Brain microvascular endothelial cell (primary cell): ENCODE measurements at regions not wholly inside any gene's neighbourhood (a gene's known extent, or its start where the extent isn't known, plus 50 kb on each side); places are given as distances from the start of the nearest gene placed in this dataset.

Experiments used
- DNase-seq: peaks from one replicate; pipeline ENCODE4 v3.0.0-alpha.2; 2020
- H3K27ac ChIP-seq: fragments of 250-450 bp; sonication (Bioruptor Pico); 2 replicates; pipeline ENCODE4 v1.5.1; 2020; ENCODE audit warnings: mild to moderate bottlenecking, moderate library complexity
- H3K27me3 ChIP-seq: fragments of 250-450 bp; sonication (Bioruptor Pico); replicated peaks from 2 replicates; pipeline ENCODE4 v1.5.1; 2020; ENCODE audit warnings: mild to moderate bottlenecking
- H3K36me3 ChIP-seq: fragments of 250-450 bp; sonication (Bioruptor Pico); replicated peaks from 2 replicates; pipeline ENCODE4 v1.5.1; 2020; ENCODE audit warnings: mild to moderate bottlenecking
- H3K4me3 ChIP-seq: 2 replicates; pipeline ENCODE4 v1.5.1; 2011; ENCODE audit warnings: low read depth, mild to moderate bottlenecking, control low read depth, low read length, moderate library complexity
- CTCF ChIP-seq: IDR thresholded peaks from 2 replicates; pipeline ENCODE4 v1.5.1; 2011; ENCODE audit warnings: low read depth, mild to moderate bottlenecking, moderate library complexity, low read length, control low read depth, inconsistent platforms; ENCODE audit errors: missing control alignments
- in situ Hi-C: cut with HindIII; loops from 2 replicates; pipeline ENCODE4 v1.10.0; 2017; ENCODE audit warnings: low sequenced_read_pairs, low pct_ligation_motif_present

- no peaks in the 10 kb centered on the region for H3K36me3 ChIP-seq
- TF ChIP-seq CTCF: no peak
- in situ Hi-C loops: no loop called here
- no peak overlapping the region for H3K4me3 ChIP-seq
- H3K27me3 ChIP-seq: no peaks in the 10 kb centered on the region
- no peak overlapping the region for H3K27ac ChIP-seq
- no peak for DNase-seq
Measured at GRCh38 chr6:84456803-84457202, 229.4 kb upstream of the CEP162 start.

- no peak for TF ChIP-seq CTCF
- Histone ChIP-seq H3K36me3 (no peaks in the 10 kb centered on the region), H3K27me3 (no peaks in the 10 kb centered on the region), H3K4me3 (no peak overlapping the region), H3K27ac (no peak overlapping the region)
- DNase-seq: no peak
- in situ Hi-C loops: no loop called here
Measured at GRCh38 chr6:84455511-84456029, 228.1 kb upstream of the CEP162 start.

- in situ Hi-C loops: no loop called here
- no peak for TF ChIP-seq CTCF
- no peak overlapping the region for H3K27ac ChIP-seq
- no peak overlapping the region for H3K4me3 ChIP-seq
- no peaks in the 10 kb centered on the region for H3K36me3 ChIP-seq
- no peak for DNase-seq
- H3K27me3 ChIP-seq: no peaks in the 10 kb centered on the region
Measured at GRCh38 chr6:84453499-84453898, 226.1 kb upstream of the CEP162 start.

DNA sequence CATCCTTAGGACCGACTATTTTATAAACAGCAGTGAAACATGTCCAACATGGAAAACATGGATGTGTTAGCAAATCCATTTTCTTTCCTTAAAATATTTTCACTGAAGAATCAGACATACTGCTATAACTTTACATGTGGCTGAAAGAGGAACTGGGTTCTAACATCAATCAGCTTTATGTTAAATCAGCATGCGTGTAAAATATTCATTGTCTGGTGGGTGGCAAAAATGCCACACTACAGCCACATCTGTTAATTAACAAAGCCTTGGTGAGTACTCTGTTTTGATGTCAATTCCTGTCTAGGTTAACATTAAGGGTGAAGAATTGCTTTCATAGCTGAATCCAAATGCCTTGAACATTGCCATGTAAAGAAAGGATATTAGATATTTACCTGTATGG lies 222.6 kb upstream of the CEP162 start:
- in situ Hi-C loops: no loop called here
- no peak overlapping the region for H3K27ac ChIP-seq
- no peak for TF ChIP-seq CTCF
- no peak overlapping the region for H3K4me3 ChIP-seq
- no peaks in the 10 kb centered on the region for H3K27me3 ChIP-seq
- DNase-seq: no peak
- no peaks in the 10 kb centered on the region for H3K36me3 ChIP-seq

DNA sequence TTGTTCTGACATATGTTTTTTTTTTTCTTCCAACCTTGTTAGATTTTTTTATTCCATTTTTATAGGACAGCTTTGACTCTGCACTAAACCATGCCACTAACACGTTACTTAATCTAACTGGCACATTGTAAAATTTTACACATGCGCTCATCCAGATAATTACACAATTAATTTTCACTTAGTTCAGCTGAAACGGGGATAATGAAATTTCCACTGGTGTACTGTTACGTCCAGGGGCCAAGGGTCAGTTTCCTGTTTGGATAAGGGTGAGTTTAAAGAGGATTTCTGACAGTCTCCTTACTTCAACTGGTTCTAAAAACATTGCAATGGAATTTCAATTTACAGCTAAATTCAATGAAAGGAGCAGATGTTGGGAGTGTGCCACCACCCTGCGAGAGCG lies 221.8 kb upstream of the CEP162 start:
- no peaks in the 10 kb centered on the region for H3K36me3 ChIP-seq
- H3K27me3 ChIP-seq: no peaks in the 10 kb centered on the region
- in situ Hi-C loops: loop anchor here (25.0 kb wide), 1 partner anchor 288 kb away; no protein-coding TSS in a partner anchor
- no peak for TF ChIP-seq CTCF
- DNase-seq: no peak
- H3K27ac ChIP-seq: no peak overlapping the region
- no peak overlapping the region for H3K4me3 ChIP-seq

GRCh38 chr6:84448331-84448730 lies 220.9 kb upstream of the CEP162 start:
- Histone ChIP-seq H3K4me3 (no peak overlapping the region), H3K36me3 (no peaks in the 10 kb centered on the region), H3K27ac (peak overlapping the region; percentile 1), H3K27me3 (no peaks in the 10 kb centered on the region)
- DNase-seq: no peak
- TF ChIP-seq CTCF: no peak
- in situ Hi-C loops: loop anchor here (25.0 kb wide), 1 partner anchor 289 kb away; no protein-coding TSS in a partner anchor
